Hematopoietic multipotent progenitor cell treated with erythropoietin and hydrocortisone succinate and interleukin-3 and kit ligand, for 4 days (in vitro differentiated cells): ENCODE measurements at regions not wholly inside any gene's neighbourhood (a gene's known extent, or its start where the extent isn't known, plus 50 kb on each side); places are given as distances from the start of the nearest gene placed in this dataset.

Experiments used
- DNase-seq: peaks from one replicate; pipeline ENCODE4 v3.0.0-alpha.2; 2015

DNA sequence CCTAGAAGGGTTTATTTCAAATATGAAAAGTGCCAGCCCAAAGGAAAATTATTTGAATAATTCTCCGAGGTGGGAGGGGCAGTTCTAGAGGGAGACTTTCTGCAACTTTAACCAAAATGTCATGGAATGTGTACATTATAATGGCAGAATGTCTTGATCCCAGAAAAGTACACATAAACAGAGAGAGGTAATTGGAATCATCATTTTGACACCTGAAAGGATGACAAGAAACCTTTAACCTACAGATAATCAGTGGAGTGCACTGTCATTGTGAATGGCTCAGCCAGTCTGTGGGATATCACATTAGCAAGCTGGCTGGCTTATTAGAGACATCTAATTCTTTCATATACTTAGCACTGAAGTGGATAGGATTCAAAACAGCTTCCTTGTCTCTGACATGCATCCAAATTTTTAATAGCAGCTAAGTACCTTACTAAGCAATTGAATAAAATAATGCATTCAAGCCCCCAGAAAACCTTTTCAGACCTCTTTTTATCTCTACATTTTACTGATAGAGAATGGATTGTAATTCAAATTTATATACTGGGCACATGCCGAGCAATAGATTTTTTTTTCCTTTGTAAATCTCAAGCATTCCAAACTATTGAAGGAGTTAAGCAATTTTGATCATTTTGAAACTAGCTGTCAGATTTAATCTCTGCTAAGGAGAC lies 468.6 kb downstream of the COG6 start:
- DNase-seq = no peak

DNA sequence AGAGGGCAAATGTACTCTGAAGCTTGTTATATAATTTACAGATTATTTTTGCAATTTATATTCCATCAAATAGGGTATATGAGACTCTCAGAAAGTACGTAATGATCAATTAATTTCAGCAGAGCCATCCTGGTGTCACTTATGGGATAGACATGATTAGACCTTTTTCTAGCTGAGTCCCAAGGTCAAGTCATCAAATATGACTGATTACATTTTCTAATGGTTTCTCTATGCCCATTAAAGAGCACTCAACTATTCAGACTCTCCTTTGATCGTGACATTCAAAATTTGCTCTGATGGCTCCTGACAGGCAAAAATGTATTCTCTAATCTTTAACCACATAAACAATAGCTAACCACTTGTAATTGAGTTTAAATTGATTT lies 469.2 kb downstream of the COG6 start:
- DNase-seq = no peak

DNA sequence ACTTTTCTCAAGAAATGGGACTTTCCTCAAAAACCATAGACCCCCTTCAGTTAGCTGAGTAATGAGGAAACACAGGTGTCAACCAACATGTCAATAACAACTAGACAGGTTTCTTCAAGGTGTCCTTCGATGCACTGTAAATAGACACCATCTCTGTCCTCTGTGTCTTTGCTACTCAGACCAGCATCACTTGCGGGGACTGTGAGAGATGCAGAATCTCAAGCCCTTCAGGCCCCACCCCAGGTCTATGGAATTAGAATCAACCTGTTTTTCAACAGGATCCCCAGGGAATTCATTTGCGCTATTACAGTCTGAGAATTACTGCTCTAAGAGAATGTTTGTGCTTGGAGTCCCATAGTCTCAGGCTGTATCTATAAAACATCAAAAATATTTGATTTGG lies 469.9 kb downstream of the COG6 start:
- no peak for DNase-seq

DNA sequence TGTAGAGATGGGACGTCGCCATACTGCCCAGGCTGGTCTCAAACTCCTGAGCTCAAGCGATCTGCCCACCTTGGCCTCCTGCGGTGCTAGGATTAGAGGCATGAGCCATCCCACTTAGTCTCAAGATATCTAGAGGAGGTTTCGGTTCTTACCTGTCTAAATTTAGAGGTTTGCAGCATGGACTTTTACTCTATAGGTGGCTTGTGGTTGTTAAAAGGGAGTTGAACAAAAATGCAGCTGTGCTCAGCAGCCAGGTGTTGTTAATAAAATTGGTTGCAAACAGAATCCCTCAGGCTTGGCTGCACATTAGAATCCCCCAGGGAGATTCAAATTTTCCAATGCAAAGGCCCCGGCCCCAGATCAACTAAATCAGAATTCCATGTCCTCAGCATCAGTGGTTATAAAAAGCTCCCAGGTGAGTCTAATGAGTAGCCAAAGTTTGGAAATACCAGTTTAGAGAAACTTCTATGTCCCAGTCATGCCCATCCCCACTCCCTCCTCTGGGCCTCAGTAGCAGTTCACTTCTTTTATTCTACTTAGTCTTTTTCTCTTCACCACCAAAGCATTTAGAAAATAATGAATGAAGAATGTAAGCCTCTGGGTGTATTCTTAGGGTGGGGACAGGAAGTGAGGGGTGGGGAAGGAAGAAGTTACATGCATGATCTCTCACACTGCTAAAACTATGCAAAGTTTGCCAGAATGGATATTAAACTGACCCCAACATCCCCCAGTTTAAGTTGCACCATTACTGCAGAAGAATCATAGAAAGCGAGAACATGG lies 471.0 kb downstream of the COG6 start:
- DNase-seq = no peak

DNA sequence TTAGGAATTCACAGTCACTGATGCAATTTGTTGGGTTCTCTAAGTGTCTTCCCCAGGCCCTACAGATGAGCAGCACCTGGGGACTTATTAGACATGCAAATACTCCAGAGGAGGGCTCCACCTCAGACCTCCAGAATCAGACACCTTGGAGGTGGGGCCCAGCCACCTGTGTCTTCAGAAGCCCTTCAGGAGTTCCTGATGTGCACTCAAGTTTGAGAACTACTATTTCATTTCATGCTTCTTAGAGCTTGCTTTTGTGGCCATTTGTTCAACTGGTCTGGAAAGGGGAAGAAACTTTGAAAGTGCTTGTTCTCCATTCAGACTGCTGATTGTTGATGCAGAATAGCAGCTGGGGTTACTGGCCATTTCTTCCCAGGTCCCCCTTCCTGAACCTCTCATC lies 472.0 kb downstream of the COG6 start:
- DNase-seq = no peak

DNA sequence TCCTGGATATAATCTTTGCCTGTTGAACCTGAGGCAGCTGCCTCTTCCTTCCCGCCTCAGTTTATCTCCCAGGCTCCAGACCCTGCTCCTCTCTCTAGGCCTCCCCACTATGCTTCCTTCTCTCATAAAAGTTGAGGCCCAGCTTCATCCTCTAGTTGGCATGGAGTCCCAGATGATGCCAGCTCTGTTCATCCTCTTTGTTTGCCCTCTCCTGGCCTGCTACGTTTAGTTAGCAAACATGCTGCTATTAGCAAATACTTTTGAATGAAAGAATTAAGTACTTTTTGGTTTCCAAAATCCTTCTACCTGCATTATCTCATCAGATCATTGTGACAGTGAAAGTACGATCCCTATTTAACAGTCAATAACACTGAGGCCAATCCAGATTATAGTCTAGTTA lies 472.5 kb downstream of the COG6 start:
- DNase-seq = no peak

DNA sequence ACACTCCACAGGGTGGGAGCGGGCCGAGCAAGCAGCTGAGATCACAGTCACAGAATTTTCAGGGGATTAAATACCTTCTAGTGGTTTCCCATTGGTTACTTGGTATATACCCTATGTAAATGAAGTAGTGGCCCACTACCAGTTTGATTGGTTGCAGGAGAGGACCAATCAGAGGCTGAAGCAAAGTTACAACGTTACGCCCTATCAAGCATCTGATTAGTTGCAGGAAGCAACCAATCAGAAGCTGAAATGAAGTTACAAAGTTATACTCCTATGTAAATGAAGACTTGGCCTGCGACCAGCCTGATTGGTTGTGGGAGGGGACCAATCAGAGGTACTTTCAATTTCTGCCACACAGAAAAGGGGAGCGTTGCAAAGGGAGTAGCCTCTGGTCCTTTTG lies 474.0 kb downstream of the COG6 start:
- no peak for DNase-seq

DNA sequence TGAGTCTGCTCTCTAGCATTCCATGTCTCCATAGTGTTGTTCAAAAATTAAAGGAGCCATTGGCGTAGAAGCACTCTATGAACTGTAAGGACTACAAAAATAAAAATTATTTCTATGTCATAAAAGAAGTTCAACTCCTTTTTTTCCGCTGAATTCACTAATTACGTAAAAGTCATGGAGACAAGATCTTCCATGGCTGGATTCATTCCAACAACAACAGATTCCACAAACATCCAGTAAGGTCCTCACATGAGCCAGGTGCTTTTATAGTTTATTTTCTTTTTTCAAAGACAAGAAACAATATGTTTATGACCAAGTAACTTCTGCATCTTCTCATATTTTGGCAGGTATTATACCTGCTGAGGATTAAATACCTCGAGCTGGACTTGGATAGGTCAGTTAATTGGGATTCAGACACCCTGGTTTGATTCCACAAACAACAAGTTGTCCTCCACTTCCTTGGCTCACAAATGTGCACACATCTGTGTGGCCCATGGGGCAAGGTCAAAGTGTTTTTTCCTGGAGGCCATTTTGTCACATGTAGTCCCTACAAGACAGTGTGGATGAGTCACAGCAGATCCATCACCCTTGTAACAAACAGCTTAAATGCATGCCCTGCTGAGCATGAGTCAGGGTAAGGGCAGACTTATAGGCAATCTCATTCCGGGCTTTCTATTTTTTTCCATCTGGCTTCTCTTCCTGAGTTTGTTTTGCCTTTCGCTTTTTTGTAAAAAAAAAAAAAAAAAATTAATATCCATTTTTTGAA lies 475.6 kb downstream of the COG6 start:
- no peak for DNase-seq

DNA sequence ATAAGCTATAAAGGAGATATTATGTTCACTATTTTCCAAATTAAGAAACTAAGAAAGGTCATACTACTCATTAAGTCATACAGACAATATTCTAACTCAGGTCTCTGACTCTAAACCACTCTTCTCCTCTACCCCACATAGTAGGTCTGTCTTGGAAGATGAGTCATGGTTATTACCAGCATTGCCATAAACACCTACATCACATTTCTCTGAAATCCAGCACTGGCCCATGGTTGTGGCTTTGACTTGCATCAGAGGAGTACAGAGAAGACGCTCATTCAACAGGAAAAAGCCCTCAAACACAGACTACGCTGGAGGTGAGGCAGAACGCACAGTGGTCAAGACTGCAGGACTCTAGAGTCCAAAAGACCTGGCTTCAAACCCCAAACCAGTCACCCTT lies 476.8 kb downstream of the COG6 start:
- no peak for DNase-seq

DNA sequence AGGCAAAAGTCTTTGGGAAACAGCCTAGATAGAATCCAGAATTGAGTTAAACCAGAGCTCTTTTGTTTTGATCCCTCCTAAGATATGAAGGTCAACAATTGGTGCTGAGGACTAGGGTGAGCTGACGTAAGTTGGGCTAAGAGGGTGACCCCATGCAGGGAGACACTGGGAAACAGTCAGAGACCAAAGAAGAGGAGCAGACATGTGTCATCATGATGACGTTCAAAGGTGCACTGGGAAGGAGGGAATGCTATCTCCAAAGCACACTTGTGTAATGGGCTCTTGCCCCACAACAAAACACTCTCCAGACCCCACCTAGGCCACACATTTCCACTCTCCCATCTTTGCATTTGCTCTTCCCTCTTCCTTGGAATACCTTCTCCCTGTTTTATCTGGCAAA lies 481.4 kb downstream of the COG6 start:
- DNase-seq = no peak

DNA sequence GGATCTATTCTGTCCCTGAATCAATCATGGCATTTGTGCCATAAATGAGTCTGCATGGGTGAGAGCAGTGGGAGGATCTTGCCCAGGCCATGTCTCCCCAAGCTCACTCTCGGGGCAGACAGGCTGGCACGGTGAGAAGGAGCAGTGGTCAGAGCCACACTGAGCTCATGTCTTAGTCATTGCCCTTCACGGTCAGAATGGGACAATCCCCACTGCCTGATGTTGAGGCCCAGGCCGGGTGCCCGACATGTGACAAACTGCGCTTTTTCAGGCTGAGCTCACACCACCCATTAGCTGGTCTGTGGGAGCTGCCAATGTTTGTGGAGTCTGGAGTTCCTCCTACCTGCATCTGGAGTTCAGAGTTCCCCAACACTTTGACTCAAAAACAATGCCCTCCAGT lies 481.9 kb downstream of the COG6 start:
- no peak for DNase-seq

DNA sequence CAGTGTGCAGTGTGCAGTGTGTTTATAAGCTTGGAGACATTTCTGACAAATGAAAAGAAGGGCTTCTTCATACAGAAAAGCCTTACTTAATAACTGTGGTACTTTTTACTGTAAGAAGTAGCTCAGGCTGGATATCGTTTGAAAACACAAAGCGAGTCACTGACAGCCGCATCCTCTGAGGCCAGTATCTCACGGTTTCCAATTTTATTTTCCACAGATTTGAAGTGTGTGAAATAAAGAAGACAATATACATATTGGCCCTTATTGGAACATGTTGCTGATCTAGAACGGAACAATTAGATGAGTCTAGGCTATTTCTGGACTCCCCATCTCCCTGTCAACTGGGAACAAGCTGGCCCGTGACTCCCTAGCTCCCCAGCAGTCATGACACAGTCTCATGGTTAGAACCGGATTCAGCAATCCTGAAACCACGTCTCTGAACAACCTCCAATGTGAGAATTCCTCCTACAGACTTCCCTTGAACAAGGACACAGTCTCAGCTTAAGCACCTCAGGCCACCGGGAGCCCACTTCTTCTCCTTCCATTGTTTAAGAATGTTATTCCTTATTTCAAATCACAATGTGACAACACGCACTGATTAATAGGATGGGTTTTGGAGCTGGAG lies 484.5 kb downstream of the COG6 start:
- DNase-seq = no peak

DNA sequence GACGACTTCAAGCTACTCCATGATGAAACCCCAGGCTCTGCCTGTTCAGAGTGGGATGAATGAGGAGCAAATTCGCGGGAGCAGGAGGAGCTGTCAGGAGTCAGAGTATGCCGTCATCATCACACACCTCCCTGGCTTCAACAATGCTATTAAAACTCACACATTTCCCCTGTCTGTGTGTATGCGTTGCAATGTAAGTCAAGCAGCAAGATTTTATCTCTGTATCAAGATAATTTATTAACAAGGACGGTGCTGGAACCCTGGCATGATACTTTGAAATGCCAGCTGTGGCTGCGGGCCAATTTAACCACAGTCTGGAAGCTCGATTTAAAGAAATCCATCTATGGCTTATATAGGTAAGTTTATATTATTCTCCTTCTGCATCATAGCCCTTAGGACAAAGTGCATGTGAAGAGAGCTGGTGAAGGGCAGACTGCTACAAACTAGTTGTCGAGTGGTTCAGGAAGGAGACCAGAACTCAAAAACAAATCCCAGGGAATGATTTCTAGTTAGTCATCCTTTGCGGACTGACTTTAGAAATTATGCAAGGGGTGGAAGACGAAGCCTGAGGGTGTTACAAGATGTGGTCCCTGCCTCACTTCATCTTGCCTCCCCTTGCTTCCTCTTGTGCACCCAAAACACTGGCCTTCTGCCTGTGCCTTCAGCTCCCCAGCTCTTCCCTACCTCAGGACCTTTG lies 486.5 kb downstream of the COG6 start:
- DNase-seq = no peak

DNA sequence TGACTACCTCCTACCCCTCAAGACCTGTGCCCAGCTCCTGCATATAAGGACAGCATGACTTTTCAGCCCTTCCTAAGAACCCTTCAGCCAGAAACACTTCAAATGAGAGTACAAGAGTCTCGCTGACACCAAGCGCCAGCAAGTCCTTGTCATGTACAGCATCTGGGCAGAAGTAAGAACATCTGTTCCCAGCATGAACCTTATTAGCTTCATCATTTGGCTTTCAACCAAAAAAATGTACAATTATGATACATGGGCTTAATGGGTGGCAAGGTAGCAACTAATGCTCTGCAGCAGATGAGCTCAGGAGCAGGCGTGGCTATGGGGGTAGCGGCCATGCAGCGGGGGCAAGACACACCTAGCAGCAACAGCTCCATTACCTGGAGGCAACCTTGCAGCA lies 487.6 kb downstream of the COG6 start:
- no peak for DNase-seq

DNA sequence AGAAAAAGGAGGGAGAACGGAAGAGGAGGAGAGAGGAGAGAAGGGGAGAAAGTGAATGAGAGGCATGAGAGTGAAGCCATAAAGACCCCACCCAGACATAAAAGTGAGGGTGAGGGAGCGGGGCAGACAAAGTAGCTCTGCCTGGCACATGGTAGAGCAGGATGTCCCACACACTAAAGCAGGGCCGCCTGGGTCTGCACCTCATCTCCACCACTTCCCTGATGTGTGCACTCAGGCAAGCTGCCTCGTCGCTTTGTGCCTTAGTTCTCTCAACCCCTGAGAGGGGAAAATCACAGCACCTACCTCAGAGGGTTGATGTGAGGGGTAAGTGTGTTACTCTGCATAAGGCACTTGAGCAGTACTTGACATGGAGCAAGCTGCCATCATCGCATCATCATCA lies 488.1 kb downstream of the COG6 start:
- no peak for DNase-seq

DNA sequence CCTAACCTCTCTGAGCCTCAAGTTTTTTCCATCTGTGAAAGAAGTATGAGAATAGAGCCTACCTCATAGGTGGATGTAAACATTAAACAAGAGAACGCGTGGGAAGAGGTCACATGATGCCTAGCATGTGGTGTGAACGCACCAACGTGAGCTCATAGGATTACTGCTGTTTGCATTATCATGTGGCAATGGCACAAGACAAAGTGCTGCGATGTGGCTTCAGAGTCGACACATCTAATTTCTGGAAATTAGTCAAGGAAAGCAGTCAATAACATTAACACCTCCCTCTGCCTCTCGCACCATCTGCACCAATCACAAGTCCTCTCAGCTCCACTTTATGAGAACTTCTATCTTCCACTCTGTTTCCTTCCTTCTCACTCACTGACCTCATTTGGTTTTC lies 489.7 kb downstream of the COG6 start:
- DNase-seq = no peak

DNA sequence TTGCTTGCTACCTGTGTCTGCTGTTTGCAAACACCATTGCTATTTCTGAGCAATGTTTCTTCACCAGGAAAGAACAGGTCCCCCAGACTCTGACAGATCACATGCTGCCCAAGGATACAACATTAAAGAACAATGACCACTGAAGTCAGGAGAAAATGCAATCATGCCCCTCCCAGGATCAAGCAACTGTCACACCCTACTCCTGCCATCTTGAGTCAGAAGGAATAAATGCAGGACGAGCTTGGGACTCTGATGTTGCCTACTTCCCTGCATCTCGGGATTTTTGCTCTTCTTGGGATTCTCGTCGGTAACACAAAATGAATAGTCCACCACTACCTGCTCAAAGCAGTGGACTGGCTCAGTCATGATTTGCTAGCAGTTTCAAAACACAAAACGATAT lies 490.6 kb downstream of the COG6 start:
- DNase-seq = no peak

DNA sequence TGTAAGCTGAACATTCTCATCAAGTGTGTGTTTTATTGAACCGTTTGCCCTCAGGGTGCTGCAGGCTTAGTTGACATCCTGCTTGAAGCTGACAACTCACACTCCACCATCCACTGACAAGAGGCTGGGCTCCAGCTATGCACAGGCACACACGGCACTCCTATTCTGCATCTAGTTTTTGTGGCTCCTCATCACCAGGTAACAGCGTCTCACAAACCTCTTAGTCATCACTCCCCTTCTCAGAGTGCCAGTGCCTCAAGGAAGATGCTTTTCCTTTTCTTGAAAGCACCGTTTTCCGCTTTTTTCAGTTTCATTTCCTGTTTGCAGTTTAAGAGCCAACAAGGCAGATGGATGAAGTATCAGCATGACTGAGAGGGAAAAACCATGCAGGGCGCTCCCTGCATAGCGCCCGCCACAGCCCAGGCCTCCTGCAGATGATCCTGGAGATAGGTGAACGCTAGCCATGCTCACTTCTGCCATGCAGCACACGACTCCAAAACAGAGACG lies 491.2 kb downstream of the COG6 start:
- no peak for DNase-seq

DNA sequence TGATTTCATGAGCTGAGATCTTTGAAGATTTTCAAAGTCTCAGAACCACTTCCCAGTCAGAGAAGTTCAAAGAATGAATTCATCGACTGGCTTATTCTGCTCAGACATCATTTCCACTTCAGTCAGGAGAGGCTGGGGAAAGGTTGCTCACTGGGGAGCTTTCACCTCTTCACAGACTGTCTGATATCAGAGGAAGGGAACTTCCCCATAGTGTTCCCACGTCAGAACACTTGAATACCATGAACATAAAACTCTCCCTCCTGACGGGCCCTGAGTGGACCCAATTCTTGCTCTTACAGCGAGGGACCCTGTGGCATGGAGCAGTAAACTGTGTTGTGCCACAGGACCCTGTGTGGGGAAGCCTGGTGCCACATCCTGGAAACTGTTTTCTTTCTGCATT lies 492.6 kb downstream of the COG6 start:
- no peak for DNase-seq

DNA sequence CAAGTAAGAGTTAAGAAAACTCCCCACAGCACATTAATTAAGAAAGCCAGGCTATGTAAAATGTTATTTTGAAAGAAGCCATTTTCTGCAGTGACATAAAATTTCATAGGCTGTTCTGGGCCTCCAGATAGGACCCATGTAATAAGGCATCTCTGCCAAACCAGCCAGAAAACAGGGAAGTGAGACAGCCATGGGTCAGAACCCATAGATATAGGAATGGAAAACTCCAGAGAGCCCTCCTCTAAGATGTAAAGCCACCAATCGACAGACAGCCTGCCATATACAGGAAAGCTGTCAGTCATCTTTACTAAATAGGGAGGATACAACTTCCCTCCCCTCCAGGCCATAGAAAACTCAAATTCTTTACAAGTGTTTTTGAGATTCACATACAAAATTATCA lies 493.3 kb downstream of the COG6 start:
- DNase-seq = no peak

DNA sequence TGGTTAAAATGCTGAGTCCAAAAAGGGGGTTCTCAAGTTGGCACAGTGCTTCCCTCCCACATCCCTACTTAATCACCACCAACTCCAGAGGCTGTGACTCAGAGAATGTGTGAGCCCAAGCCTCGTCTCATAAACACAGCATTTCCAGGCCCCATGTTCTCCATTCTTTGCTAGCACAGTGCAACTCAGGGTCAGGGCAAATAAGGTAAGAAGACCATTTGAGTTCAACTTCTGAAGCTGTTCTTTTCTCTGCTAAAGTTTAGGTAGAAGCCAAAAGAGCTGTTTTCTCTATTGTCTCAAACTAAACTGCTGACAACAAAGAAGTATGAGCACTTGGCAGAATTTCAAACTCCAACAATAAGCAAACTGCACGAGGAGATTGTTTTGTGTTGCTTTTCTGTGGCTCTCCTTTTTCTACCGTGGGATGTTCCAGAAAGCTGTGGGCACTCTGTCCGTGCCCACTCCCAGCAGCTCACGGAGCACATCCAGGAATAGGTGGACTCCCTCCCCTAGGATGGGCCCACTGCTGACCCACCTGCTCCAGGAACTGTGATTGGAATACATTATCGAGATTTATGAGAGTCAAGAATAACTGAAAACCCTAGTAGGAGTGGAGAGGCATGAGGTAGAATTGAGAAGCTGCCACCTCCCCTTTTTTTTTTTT lies 494.3 kb downstream of the COG6 start:
- no peak for DNase-seq

DNA sequence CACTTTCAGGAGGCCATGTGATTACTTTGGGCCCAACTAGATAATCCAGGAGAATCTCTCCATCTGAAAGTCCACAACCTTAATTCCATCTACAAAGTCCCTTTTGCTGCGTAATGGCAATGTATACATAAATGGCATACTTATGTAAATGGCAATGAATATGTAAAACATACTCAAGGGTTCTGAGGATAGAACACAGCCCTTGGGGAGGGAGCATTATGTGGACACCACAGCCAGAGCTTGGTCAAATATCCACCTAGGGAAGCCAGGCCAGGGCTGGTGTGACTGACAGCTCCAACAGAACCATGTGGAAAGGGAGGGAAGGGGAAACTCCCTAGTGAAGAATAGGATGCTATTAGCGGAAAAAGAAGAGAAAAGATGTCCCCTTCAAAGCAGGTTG lies 496.2 kb downstream of the COG6 start:
- DNase-seq = no peak
